Kidney (tissue), 13 donors: ENCODE measurements at regions not wholly inside any gene's neighbourhood (a gene's known extent, or its start where the extent isn't known, plus 50 kb on each side); places are given as distances from the start of the nearest gene placed in this dataset.
"Not testable (repeated sequence)": the region's sequence is repeated elsewhere in the genome, so short reads cannot be mapped to it uniquely, and the experiment has no call there.

Source experiments
- DNase-seq, 5 donors: peaks; one replicate each; pipeline ENCODE4 v3.0.0-alpha.2; 2013 to 2020
- FAIRE-seq: peaks from 2 replicates; lab custom pipeline; 2012; peaks lifted over from hg19 to GRCh38; lab: Jason Lieb, UNC
- H3K27ac ChIP-seq, 2 donors: one replicate each; pipeline ENCODE4 v1.7.0; 2013; ENCODE audit warnings: low read depth in 2 of 2, low read length in 2 of 2, inconsistent platforms in 1 of 2
- H3K27me3 ChIP-seq: one replicate; pipeline ENCODE4 v1.7.1; 2013; ENCODE audit warnings: low read length, inconsistent platforms; ENCODE audit not compliant: control insufficient read depth, insufficient read depth
- H3K36me3 ChIP-seq, 3 donors: one replicate each; pipeline versions ENCODE4 v1.7.0 to v1.7.1; 2013; ENCODE audit warnings: low read length in 3 of 3, control low read depth in 1 of 3, inconsistent platforms in 1 of 3; ENCODE audit not compliant: insufficient read depth in 3 of 3, control insufficient read depth in 2 of 3
- H3K4me1 ChIP-seq, 3 donors: one replicate each; pipeline versions ENCODE4 v1.7.0 to v1.7.1; 2013; ENCODE audit warnings: low read length in 3 of 3, inconsistent platforms in 1 of 3, low read depth in 1 of 3; ENCODE audit not compliant: control insufficient read depth in 2 of 3, insufficient read depth in 2 of 3
- H3K4me3 ChIP-seq, 3 donors: one replicate each; pipeline versions ENCODE4 v1.7.0 to v1.8.1; 2013; ENCODE audit warnings: low read length in 3 of 3, control low read depth in 1 of 3, inconsistent platforms in 1 of 3
- H3K9ac ChIP-seq, 3 donors: one replicate each; pipeline versions ENCODE4 v1.7.0 to v1.7.1; 2013; ENCODE audit warnings: low read length in 3 of 3, control low read depth in 1 of 3, inconsistent platforms in 1 of 3
- H3K9me3 ChIP-seq, 3 donors: one replicate each; pipeline versions ENCODE4 v1.7.0 to v1.7.1; 2013; ENCODE audit warnings: low read length in 3 of 3, control low read depth in 1 of 3, inconsistent platforms in 1 of 3; ENCODE audit not compliant: control insufficient read depth in 2 of 3, insufficient read depth in 1 of 3
- intact Hi-C: fragments of 100-400 bp; cut with DNase I; formaldehyde crosslinking; loops from one replicate; pipeline ENCODE4 v1.11.1; 2022
- TF ChIP-seq, protein P1 (sequence below): IDR thresholded peaks from 3 replicates; pipeline ENCODE4 v1.5.1; 2012; ENCODE audit warnings: mild to moderate bottlenecking, moderate library complexity, borderline replicate concordance; ENCODE audit not compliant: insufficient read depth; ENCODE audit errors: extremely low read depth
- donor health status: control.
- donor health status: control.
- donor health status: control.
- donor health status: control.
- donor health status: control.
- donor health status: DM: yes; HTN: yes; CAD: no.
- donor health status: Normal renal cell carcinoma (clear cell type).

DNA sequence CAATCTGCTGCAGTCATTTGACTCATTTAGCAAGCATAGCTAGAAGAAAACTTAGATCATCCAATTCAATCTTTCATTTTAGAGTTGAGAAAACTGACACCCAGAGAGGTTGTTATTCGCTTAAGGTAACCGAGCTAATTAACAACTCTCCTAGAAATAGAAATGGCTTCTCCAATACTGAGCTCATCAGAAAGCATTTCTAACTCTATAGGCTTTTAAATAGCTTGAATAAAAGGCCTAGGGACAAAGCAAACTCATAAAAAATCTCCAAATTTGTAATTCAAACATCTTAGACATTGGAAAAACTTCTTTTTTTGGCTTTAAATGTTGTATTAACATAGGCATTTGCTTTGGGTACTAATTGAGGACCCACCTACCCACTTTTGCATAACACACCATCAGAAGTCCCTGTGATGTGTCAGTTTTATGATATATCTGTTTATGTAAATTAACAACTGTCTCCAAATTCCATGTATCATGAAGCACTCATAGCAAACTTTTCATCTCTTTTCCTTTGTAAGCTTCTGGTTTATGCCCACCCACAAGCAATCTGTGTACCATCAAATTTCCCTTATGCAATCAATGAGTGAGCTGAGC is 343.9 kb upstream of the CHST9 start:
- no peaks in the 10 kb centered on the region for H3K27me3 ChIP-seq

DNA sequence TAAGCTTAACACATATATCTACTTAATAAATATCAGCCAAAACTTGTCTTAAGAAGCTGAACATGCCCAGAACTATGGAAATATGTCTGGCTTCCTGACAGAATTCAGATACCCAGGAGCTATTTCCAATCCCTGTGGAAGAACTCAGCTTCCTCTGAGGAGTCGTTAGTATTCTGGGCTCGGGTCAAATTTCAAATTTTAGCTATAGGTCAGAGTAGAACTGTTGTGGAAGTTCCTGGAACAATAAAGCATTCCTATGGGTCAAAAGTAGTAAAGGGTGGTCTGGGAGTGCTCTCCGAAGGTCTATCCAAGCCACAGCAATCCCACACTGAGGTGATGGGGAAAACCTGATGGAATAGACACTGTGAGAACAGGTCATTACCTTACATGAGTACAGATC is 342.7 kb upstream of the CHST9 start:
- FAIRE-seq (no peak), DNase-seq (no peak)
- intact Hi-C loops = no loop called here
- H3K36me3 ChIP-seq = no peaks in the 10 kb centered on the region
- no peaks in the 10 kb centered on the region for H3K4me1 ChIP-seq
- no peak overlapping the region for H3K4me3 ChIP-seq
- H3K9ac ChIP-seq = no peak overlapping the region
- TF ChIP-seq, protein P1, sequence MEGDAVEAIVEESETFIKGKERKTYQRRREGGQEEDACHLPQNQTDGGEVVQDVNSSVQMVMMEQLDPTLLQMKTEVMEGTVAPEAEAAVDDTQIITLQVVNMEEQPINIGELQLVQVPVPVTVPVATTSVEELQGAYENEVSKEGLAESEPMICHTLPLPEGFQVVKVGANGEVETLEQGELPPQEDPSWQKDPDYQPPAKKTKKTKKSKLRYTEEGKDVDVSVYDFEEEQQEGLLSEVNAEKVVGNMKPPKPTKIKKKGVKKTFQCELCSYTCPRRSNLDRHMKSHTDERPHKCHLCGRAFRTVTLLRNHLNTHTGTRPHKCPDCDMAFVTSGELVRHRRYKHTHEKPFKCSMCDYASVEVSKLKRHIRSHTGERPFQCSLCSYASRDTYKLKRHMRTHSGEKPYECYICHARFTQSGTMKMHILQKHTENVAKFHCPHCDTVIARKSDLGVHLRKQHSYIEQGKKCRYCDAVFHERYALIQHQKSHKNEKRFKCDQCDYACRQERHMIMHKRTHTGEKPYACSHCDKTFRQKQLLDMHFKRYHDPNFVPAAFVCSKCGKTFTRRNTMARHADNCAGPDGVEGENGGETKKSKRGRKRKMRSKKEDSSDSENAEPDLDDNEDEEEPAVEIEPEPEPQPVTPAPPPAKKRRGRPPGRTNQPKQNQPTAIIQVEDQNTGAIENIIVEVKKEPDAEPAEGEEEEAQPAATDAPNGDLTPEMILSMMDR = no peak
- no peaks in the 10 kb centered on the region for H3K27me3 ChIP-seq
- H3K27ac ChIP-seq = no peak overlapping the region
- H3K9me3 ChIP-seq = peaks cover 0 to 4% (median 0%) of the 10 kb centered on the region in 3 donors

More for the DNA sequence above, 343.9 kb upstream of the CHST9 start:
- TF ChIP-seq, protein P1 = no peak
- no peak for DNase-seq
- Histone ChIP-seq H3K36me3 (no peaks in the 10 kb centered on the region), H3K4me1 (no peaks in the 10 kb centered on the region), H3K27ac (no peak overlapping the region), H3K9me3 (peaks cover 0 to 4% (median 0%) of the 10 kb centered on the region in 3 donors), H3K9ac (no peak overlapping the region), H3K4me3 (no peak overlapping the region)
- intact Hi-C loops = no loop called here
- no peak for FAIRE-seq

DNA sequence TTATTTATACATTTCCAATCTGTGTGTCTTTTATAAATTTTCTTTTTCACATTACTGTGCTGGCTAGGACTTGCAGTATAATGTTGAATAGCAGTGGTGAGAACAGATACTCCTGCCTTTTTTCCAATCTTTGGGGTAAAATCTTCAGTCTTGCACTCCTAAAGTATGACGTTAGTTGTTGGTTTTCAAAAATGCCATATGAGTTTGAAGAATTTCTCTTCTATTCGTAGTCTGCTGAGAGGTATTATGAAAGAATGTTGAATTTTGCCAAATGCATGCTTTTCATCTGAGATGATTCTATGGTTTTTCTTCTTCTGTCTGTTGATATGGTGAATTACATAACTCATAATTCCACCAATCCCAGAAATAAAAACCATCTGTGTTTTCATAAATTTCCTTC is 335.3 kb upstream of the CHST9 start:
- Histone ChIP-seq H3K4me3 (no peak overlapping the region), H3K9me3 (no peaks in the 10 kb centered on the region), H3K27ac (no peak overlapping the region), H3K9ac (no peak overlapping the region), H3K36me3 (no peaks in the 10 kb centered on the region), H3K4me1 (no peaks in the 10 kb centered on the region), H3K27me3 (no peaks in the 10 kb centered on the region)
- DNase-seq = no peak
- intact Hi-C loops = no loop called here
- TF ChIP-seq, protein P1 = no peak
- no peak for FAIRE-seq

DNA sequence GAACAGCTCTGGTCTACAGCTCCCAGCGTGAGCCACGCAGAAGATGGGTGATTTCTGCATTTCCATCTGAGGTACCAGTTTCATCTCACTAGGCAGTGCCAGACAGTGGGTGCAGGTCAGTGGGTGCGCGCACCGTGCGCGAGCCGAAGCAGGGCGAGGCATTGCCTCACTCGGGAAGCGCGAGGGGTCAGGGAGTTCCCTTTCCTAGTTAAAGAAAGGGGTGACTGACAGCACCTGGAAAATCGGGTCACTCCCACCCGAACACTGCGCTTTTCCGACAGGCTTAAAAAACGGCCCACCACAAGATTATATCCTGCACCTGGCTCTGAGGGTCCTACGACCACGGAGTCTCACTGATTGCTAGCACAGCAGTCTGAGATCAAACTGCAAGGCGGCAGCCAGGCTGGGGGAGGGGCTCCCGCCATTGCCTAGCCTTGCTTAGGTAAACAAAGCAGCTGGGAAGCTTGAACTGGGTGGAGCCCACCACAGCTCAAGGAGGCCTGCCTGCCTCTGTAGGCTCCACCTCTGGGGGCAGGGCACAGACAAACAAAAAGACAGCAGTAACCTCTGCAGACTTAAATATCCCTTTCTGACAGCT is 325.0 kb upstream of the CHST9 start:
- H3K9me3 ChIP-seq, FAIRE-seq, DNase-seq, H3K36me3 ChIP-seq, H3K4me3 ChIP-seq, H3K27ac ChIP-seq, H3K4me1 ChIP-seq, intact Hi-C loops, H3K27me3 ChIP-seq, H3K9ac ChIP-seq: not testable (repeated sequence)
